ENCODE measurements at regions not wholly inside any gene's neighbourhood (a gene's known extent, or its start where the extent isn't known, plus 50 kb on each side); places are given as distances from the start of the nearest gene placed in this dataset.
A peak's percentile ranks its signal among the peaks of the same experiment; 100 is the strongest.

- DNase-seq, result no peak
Measured at GRCh38 chr2:9758741-9759140, 84.5 kb upstream of the TAF1B start.

- DNase-seq, result no peak
Measured at GRCh38 chr2:9760069-9760901, 83.0 kb upstream of the TAF1B start.

- no peak for DNase-seq
Measured at GRCh38 chr2:9760902-9761228, 82.4 kb upstream of the TAF1B start.

- DNase-seq, result no peak
Measured at GRCh38 chr2:9761577-9761976, 81.7 kb upstream of the TAF1B start.

GRCh38 chr2:9762164-9762563 is 81.1 kb upstream of the TAF1B start:
- no peak for DNase-seq

- no peak for DNase-seq
Measured at GRCh38 chr2:9762941-9763340, 80.3 kb upstream of the TAF1B start.

GRCh38 chr2:9763356-9764152 is 79.7 kb upstream of the TAF1B start:
- DNase-seq, result no peak

GRCh38 chr2:9764153-9764778 is 79.0 kb upstream of the TAF1B start:
- no peak for DNase-seq

- DNase-seq, result no peak
Measured at GRCh38 chr2:9765611-9766531, 77.4 kb upstream of the TAF1B start.

GRCh38 chr2:9767656-9768281 is 75.5 kb upstream of the TAF1B start:
- DNase-seq, result no peak

- DNase-seq, result no peak
Measured at GRCh38 chr2:9768388-9768787, 74.9 kb upstream of the TAF1B start.

- DNase-seq, result peak; percentile 23
Measured at GRCh38 chr2:9769171-9770005, 73.9 kb upstream of the TAF1B start.

GRCh38 chr2:9770006-9770307 is 73.3 kb upstream of the TAF1B start:
- DNase-seq, result no peak

GRCh38 chr2:9770308-9771100 is 72.8 kb upstream of the TAF1B start:
- DNase-seq, result peak; percentile 66

GRCh38 chr2:9771101-9771449 is 72.2 kb upstream of the TAF1B start:
- DNase-seq, result no peak

- peak; percentile 63 for DNase-seq
Measured at GRCh38 chr2:9771481-9772017, 71.7 kb upstream of the TAF1B start.

GRCh38 chr2:9772035-9772998 is 71.0 kb upstream of the TAF1B start:
- no peak for DNase-seq

- DNase-seq, result no peak
Measured at GRCh38 chr2:9772999-9773902, 70.0 kb upstream of the TAF1B start.

Data from kidney glomerular epithelial cell (primary cell).